Breast epithelium (tissue), 4 donors: ENCODE measurements at regions not wholly inside any gene's neighbourhood (a gene's known extent, or its start where the extent isn't known, plus 50 kb on each side); places are given as distances from the start of the nearest gene placed in this dataset.

ENCODE experiments used
- DNase-seq, 2 donors: peaks; one replicate each; pipeline ENCODE4 v3.0.0-alpha.2; 2019; ENCODE audit warnings: low spot score in 2 of 2
- H3K27ac ChIP-seq, 2 donors: fragments of 200-600 bp; sonication (generic) in 1 of 2; one replicate each; pipeline ENCODE4 v1.5.1; 2016 to 2019; ENCODE audit warnings: mild to moderate bottlenecking in 1 of 2
- H3K27me3 ChIP-seq, 2 donors: fragments of 200-600 bp; sonication (generic) in 1 of 2; one replicate each; pipeline versions ENCODE4 v1.5.1 to v1.6.0; 2017 to 2019; ENCODE audit warnings: control low read depth in 1 of 2, mild to moderate bottlenecking in 1 of 2
- H3K36me3 ChIP-seq: fragments of 200-600 bp; one replicate; pipeline ENCODE4 v1.5.1; 2019
- H3K4me1 ChIP-seq, 2 donors: fragments of 200-600 bp; sonication (generic); one replicate each; pipeline ENCODE4 v1.5.1; 2016 to 2019; ENCODE audit warnings: control low read depth in 1 of 2
- H3K4me3 ChIP-seq, 3 donors: fragments of 200-600 bp; sonication (generic); 1 replicate in 2 of 3; 2 replicates in 1 of 3; pipeline ENCODE4 v1.5.1; 2016 to 2019; ENCODE audit warnings: mild to moderate bottlenecking in 3 of 3, moderate library complexity in 2 of 3
- H3K9me3 ChIP-seq, 2 donors: fragments of 200-600 bp; sonication (generic) in 1 of 2; one replicate each; pipeline ENCODE4 v1.5.1; 2016 to 2019; ENCODE audit warnings: control low read depth in 1 of 2
- POLR2A ChIP-seq: fragments of 450-650 bp; IDR thresholded peaks from one replicate; pipeline ENCODE4 v1.6.1; 2016; ENCODE audit warnings: antibody characterized with exemption, mild to moderate bottlenecking, moderate library complexity
- POLR2AphosphoS5 ChIP-seq, 3 donors: sonication (generic); formaldehyde crosslinking; IDR thresholded peaks; one replicate each; pipeline ENCODE4 v1.6.1; 2017; ENCODE audit warnings: antibody characterized with exemption in 3 of 3
- intact Hi-C: fragments of 100-400 bp; cut with DNase I; formaldehyde crosslinking; loops from one replicate; pipeline ENCODE4 v1.15.1; 2023; ENCODE audit warnings: low total_unique reads
- TF ChIP-seq, protein P1 (sequence below), 3 donors: fragments of 450-650 bp; IDR thresholded peaks; one replicate each; pipeline ENCODE4 v1.5.1; 2016 to 2017; ENCODE audit warnings: antibody characterized with exemption in 3 of 3, mild to moderate bottlenecking in 3 of 3, moderate library complexity in 3 of 3

DNA sequence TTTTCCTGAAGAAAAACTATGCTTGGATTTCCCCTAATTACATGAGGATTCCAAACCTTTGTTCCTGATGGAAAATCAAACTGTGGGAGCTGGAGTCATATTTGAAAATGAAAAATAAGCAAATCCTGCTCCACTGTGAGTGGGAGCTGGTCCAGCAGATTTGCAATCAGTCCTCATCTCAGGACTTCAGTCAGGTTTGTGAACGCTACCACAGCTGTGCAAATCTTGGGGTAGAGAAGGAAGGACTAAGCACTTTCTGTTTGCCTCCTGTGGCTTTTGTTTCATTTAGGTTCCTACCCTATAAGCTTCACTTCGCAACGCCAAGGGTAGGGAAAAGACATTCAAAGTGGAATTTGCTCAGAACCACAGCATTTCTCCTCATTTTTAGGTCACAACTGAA lies 238.2 kb downstream of the TUSC7 start:
- TF ChIP-seq POLR2AphosphoS5 (IDR thresholded peaks at IDR 0.05) (no peak), POLR2A (no peak)
- TF ChIP-seq, protein P1, sequence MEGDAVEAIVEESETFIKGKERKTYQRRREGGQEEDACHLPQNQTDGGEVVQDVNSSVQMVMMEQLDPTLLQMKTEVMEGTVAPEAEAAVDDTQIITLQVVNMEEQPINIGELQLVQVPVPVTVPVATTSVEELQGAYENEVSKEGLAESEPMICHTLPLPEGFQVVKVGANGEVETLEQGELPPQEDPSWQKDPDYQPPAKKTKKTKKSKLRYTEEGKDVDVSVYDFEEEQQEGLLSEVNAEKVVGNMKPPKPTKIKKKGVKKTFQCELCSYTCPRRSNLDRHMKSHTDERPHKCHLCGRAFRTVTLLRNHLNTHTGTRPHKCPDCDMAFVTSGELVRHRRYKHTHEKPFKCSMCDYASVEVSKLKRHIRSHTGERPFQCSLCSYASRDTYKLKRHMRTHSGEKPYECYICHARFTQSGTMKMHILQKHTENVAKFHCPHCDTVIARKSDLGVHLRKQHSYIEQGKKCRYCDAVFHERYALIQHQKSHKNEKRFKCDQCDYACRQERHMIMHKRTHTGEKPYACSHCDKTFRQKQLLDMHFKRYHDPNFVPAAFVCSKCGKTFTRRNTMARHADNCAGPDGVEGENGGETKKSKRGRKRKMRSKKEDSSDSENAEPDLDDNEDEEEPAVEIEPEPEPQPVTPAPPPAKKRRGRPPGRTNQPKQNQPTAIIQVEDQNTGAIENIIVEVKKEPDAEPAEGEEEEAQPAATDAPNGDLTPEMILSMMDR (IDR thresholded peaks at IDR 0.05) = no peak
- H3K36me3 ChIP-seq = no peaks in the 10 kb centered on the region
- no peaks in the 10 kb centered on the region for H3K9me3 ChIP-seq
- no peaks in the 10 kb centered on the region for H3K27me3 ChIP-seq
- DNase-seq = no peak
- intact Hi-C loops = no loop called here
- no peak overlapping the region for H3K4me3 ChIP-seq
- H3K4me1 ChIP-seq = no peaks in the 10 kb centered on the region
- no peak overlapping the region for H3K27ac ChIP-seq

- no peaks in the 10 kb centered on the region for H3K9me3 ChIP-seq
- H3K27ac ChIP-seq = no peak overlapping the region
- no peak for DNase-seq
- TF ChIP-seq, protein P1 (IDR thresholded peaks at IDR 0.05) = no peak
- TF ChIP-seq POLR2A (no peak), POLR2AphosphoS5 (IDR thresholded peaks at IDR 0.05) (no peak)
- H3K4me3 ChIP-seq = no peak overlapping the region
- intact Hi-C loops = no loop called here
- H3K27me3 ChIP-seq = no peaks in the 10 kb centered on the region
- H3K36me3 ChIP-seq = no peaks in the 10 kb centered on the region
- no peaks in the 10 kb centered on the region for H3K4me1 ChIP-seq
These were observed 240.9 kb downstream of the TUSC7 start for GRCh38 chr3:116950301-116951055.

DNA sequence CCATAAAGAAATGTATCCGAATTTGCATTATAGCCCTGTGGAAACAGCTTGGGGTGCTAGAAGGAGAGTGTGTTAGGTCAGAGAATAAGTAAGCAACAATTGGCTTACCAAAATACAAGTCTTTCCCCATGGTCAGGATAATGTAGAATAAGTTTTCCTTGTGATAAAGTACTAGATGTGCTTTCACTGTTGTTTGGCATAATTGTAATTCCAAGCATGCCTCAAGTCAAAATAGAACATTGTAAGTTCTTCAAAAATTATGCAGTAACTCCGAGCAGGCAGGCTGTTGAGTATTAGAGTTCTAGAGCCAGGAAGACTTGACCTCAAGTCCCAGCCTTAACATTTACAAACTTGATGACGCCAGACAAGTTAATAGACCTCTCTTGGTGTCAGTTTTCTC lies 242.0 kb downstream of the TUSC7 start:
- Histone ChIP-seq H3K36me3 (no peaks in the 10 kb centered on the region), H3K9me3 (no peaks in the 10 kb centered on the region), H3K27me3 (no peaks in the 10 kb centered on the region), H3K27ac (no peak overlapping the region), H3K4me3 (no peak overlapping the region), H3K4me1 (no peaks in the 10 kb centered on the region)
- intact Hi-C loops = no loop called here
- TF ChIP-seq POLR2AphosphoS5 (IDR thresholded peaks at IDR 0.05) (no peak), POLR2A (no peak)
- TF ChIP-seq, protein P1 (IDR thresholded peaks at IDR 0.05) = no peak
- DNase-seq = no peak

DNA sequence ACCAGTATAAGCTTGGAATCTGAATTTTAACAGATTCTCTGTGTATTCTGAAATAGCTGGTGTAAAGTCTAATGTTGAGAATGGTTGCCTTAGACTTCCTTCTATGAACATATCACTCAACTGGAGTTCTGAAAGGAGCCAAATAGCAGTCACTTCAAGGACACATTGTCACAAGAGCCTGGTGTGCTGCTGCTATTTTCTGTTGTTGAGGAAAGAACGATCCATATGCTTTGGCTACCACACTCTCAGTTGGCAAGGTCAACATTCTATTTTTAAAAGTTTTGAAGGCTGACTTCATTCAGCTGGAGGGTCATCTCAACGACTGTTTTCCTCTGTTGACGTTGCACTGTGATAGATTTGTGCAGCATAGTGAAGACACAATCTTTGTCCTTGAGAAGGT lies 248.7 kb downstream of the TUSC7 start:
- no peak for DNase-seq
- no peak overlapping the region for H3K27ac ChIP-seq
- intact Hi-C loops = no loop called here
- TF ChIP-seq POLR2AphosphoS5 (IDR thresholded peaks at IDR 0.05) (no peak), POLR2A (no peak)
- TF ChIP-seq, protein P1 (IDR thresholded peaks at IDR 0.05) = no peak
- no peaks in the 10 kb centered on the region for H3K4me1 ChIP-seq
- no peaks in the 10 kb centered on the region for H3K36me3 ChIP-seq
- no peak overlapping the region for H3K4me3 ChIP-seq
- no peaks in the 10 kb centered on the region for H3K9me3 ChIP-seq
- no peaks in the 10 kb centered on the region for H3K27me3 ChIP-seq

DNA sequence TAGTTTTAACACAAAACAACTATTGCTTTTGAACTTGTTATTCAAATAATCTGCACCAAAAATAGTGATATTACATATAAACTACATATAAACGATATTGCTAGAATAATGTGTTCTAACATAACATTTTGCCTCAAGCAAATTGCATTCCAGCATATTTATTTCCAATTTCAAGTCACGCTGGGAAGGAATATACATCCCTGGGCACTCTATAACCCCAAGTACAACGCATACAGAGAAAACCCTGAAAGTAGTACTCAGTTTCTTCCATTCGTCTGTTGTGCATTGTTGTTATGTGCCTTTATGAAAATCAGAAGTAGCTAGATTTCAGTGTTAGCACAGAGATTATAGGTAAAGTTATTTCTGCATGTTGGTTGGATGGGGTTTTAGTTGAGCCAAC lies 251.5 kb downstream of the TUSC7 start:
- DNase-seq = no peak
- Histone ChIP-seq H3K36me3 (no peaks in the 10 kb centered on the region), H3K27me3 (no peaks in the 10 kb centered on the region), H3K4me1 (no peaks in the 10 kb centered on the region), H3K9me3 (no peaks in the 10 kb centered on the region), H3K27ac (no peak overlapping the region), H3K4me3 (no peak overlapping the region)
- intact Hi-C loops = no loop called here
- TF ChIP-seq, protein P1 (IDR thresholded peaks at IDR 0.05) = no peak
